Cardiac muscle cell (in vitro differentiated cells and primary cell): ENCODE measurements at regions not wholly inside any gene's neighbourhood (a gene's known extent, or its start where the extent isn't known, plus 50 kb on each side); places are given as distances from the start of the nearest gene placed in this dataset.

Source experiments
- DNase-seq, 2 donors: peaks; one replicate each; pipeline versions ENCODE4 v3.0.0 to v3.0.0-alpha.2; 2010 to 2017; ENCODE audit warnings: low read depth in 1 of 2, low spot score in 1 of 2
- H3K27ac ChIP-seq: fragments of 200-600 bp; sonication (generic); 2 replicates; pipeline ENCODE4 v1.5.1; 2016
- H3K27me3 ChIP-seq: fragments of 200-600 bp; sonication (generic); 2 replicates; pipeline ENCODE4 v1.6.0; 2016; ENCODE audit warnings: control low read depth
- H3K36me3 ChIP-seq: fragments of 200-600 bp; sonication (generic); 2 replicates; pipeline ENCODE4 v1.5.1; 2016; ENCODE audit warnings: control low read depth
- H3K4me1 ChIP-seq: fragments of 200-600 bp; sonication (generic); 2 replicates; pipeline ENCODE4 v1.8.1; 2017; ENCODE audit warnings: low read depth, mild to moderate bottlenecking, mixed run types
- H3K4me3 ChIP-seq: fragments of 200-600 bp; sonication (generic); 2 replicates; pipeline ENCODE4 v1.5.1; 2016; ENCODE audit warnings: mild to moderate bottlenecking
- H3K9me3 ChIP-seq: fragments of 200-600 bp; sonication (generic); 2 replicates; pipeline ENCODE4 v1.5.1; 2017; ENCODE audit warnings: low read depth, mild to moderate bottlenecking, control low read depth
- TF ChIP-seq, protein P1 (sequence below): IDR thresholded peaks from 2 replicates; pipeline ENCODE4 v1.5.1; 2012; ENCODE audit warnings: low read depth, mild to moderate bottlenecking, low read length

DNA sequence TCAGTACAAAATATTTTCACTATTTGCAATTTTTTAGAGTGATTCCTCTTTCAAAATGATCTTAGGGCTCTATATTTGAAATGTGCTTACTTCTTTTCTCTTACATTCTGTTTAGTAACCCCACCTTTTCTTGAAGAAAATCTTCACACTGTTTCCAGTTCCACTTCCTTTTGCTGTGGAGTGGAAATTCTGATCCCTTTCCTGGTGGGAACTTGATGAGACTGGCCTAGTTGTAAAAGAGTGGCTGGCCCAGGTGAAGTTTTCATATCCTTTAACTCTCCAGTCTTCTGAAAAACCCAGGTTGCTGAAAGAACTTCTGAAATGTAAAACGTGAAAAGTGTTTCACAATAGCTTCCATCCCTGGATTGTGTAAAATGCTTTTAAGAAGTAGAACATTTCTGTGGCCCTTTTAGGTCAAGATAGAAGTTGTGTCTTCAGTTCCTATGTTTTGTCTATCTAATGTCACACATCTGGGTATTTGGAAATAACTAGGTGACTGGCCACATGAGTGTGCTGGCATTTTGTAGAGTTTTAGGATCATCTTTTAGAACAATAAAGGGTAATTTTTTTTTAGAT is 84.8 kb upstream of the LRIG1 start:
- TF ChIP-seq, protein P1, sequence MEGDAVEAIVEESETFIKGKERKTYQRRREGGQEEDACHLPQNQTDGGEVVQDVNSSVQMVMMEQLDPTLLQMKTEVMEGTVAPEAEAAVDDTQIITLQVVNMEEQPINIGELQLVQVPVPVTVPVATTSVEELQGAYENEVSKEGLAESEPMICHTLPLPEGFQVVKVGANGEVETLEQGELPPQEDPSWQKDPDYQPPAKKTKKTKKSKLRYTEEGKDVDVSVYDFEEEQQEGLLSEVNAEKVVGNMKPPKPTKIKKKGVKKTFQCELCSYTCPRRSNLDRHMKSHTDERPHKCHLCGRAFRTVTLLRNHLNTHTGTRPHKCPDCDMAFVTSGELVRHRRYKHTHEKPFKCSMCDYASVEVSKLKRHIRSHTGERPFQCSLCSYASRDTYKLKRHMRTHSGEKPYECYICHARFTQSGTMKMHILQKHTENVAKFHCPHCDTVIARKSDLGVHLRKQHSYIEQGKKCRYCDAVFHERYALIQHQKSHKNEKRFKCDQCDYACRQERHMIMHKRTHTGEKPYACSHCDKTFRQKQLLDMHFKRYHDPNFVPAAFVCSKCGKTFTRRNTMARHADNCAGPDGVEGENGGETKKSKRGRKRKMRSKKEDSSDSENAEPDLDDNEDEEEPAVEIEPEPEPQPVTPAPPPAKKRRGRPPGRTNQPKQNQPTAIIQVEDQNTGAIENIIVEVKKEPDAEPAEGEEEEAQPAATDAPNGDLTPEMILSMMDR, result no peak
- Histone ChIP-seq H3K36me3 (no peaks in the 10 kb centered on the region), H3K27me3 (no peaks in the 10 kb centered on the region), H3K4me3 (no peak overlapping the region), H3K27ac (no peak overlapping the region), H3K9me3 (no peaks in the 10 kb centered on the region), H3K4me1 (no peaks in the 10 kb centered on the region)
- no peak for DNase-seq

DNA sequence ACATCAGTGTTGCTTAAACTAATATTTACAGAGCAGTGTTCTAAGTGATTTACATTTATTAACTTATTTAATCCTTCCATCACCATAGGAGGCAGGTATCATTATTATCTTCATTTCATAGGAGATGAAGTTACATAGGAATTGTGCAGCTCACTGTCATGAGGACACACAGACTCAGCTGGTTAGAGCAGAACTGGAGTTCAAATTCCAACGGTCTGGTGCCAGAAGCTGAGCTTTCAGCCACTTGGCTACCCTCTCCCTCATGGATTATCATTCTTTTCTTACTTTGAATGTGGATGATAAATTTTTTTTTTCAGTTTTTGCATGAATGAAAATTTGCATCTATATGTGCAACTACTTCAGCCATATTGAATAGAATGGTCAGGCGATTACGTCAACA is 86.0 kb upstream of the LRIG1 start:
- Histone ChIP-seq H3K27me3 (no peaks in the 10 kb centered on the region), H3K9me3 (no peaks in the 10 kb centered on the region), H3K27ac (no peak overlapping the region), H3K4me1 (no peaks in the 10 kb centered on the region), H3K4me3 (no peak overlapping the region), H3K36me3 (no peaks in the 10 kb centered on the region)
- DNase-seq, result no peak
- TF ChIP-seq, protein P1, result no peak

DNA sequence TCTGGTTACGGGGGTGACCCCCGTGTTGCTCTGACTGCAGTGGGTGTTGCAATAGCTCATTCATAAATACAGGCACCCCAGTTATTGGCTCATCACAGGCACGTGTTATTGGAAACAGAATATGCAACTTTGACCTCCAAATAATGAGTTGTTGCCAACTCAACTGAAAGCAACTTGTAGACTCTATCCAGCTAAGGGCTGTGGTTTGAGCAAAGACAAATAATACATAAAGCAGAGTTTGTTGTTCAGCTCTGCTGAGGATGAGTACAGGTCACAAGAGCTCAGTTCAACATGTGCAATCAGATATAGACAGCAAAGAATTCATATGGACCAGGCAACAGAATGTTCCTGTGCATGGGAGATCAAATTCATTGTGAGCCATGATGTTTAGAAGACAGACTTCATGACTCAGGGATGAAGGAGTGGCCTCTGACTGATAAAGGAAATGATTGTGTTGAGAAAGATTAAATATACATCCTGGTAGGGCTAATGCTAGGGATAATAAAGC is 87.6 kb upstream of the LRIG1 start:
- no peak overlapping the region for H3K27ac ChIP-seq
- DNase-seq, result no peak
- no peaks in the 10 kb centered on the region for H3K9me3 ChIP-seq
- TF ChIP-seq, protein P1, result no peak
- no peak overlapping the region for H3K4me3 ChIP-seq
- H3K4me1 ChIP-seq, result peaks cover 4% of the 10 kb centered on the region
- no peaks in the 10 kb centered on the region for H3K36me3 ChIP-seq
- H3K27me3 ChIP-seq, result no peaks in the 10 kb centered on the region

DNA sequence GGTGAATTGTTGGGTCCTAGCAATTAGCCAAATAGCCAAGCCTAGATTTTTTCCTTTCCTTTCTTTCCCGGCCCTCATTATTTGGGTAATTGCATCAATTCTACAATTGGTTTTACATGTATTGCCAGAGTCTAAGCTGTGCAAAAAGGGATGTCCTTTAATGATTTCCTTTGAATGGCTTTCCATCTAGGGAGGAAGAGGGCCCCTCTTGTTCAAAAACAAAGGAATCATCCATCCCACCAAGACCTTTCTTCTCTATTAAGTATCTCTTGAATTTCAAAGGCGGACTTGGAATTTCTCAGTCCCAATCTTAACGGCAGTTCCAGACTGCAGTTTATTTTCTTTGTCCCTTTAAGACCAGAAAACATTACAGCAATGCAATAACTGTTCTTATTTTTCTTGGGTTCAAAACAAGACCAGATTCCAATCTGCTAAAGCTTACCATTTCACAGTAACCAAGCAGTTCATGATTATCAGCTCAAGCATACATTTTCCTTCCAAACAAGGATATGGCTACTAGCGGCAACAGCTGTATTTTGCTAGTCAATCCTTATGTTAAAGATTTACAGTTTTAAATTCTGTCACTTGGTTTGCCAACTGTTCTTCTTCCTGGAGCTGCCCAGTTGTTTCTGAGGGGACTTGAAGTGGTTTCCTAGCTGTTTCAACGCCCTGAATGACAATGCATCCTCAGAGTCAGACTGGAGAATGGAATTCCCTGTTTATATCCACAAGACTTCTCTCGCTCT is 91.4 kb upstream of the LRIG1 start:
- TF ChIP-seq, protein P1, result no peak
- DNase-seq, result no peak

DNA sequence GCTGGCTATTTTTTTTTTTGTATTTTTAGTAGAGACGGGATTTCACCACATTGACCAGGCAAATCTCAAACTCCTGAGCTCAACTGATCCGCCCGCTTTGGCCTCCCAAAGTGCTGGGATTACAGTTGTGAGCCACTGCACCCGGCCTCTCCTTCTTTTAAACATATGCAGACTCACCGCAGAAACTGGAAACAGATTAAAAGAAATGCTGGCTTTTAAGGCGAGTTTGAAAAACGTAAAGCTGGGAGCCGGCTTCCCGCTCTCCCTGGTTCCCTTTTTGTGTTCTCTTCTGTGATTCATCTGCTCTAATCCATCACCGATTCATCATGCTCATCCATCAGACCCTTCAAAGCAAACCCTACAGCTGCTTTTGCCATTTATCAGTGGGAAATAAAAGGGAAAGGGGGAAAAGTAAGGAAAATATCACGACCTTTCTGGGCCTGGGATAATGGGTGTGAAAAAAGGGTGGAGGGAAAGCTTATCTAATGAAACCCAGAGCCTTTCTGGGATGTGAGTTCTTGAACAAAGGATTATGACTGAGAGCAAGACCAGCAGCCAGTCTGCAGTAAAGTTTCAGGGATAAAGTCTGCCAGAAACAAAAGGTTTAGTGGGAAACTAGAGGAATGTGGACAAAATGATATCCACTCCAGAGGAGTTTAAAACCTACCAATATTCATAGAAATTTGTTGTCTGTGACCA is 92.3 kb upstream of the LRIG1 start:
- no peak for DNase-seq
- no peak overlapping the region for H3K27ac ChIP-seq

More for the DNA sequence above, 91.4 kb upstream of the LRIG1 start:
- H3K27me3 ChIP-seq, result no peaks in the 10 kb centered on the region
- no peaks in the 10 kb centered on the region for H3K36me3 ChIP-seq
- no peaks in the 10 kb centered on the region for H3K9me3 ChIP-seq
- H3K4me3 ChIP-seq, result no peak overlapping the region
- H3K27ac ChIP-seq, result no peak overlapping the region
- peaks cover 4% of the 10 kb centered on the region for H3K4me1 ChIP-seq

More for the DNA sequence above, 92.3 kb upstream of the LRIG1 start:
- H3K27me3 ChIP-seq, result no peaks in the 10 kb centered on the region
- H3K36me3 ChIP-seq, result no peaks in the 10 kb centered on the region
- H3K9me3 ChIP-seq, result no peaks in the 10 kb centered on the region
- TF ChIP-seq, protein P1, result no peak
- no peak overlapping the region for H3K4me3 ChIP-seq
- peaks cover 4% of the 10 kb centered on the region for H3K4me1 ChIP-seq
